ENCODE measurements at regions not wholly inside any gene's neighbourhood (a gene's known extent, or its start where the extent isn't known, plus 50 kb on each side); places are given as distances from the start of the nearest gene placed in this dataset.

DNA sequence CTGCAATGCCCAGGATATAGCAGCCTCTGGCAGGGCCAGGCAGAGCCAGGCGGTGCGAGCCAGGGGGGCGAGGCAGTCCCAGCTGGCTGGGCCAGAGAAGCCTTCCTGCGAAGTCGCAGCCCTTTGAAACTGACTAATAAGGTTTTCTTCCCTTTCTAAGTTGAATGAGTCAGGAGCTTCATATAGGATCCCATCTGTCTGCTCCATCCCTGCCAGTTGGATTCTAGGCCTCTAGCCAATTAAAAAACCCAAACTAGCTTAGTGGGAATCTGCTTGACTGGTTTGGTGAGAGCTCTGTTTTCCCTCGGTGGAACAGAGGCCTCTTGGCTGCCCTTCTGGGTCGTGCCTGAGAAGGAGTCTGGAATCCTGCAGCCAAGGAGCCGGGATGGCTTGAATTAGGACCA is 70.1 kb upstream of the RAPGEF1 start:
- no peak for DNase-seq (ENCODE audit: extremely low read depth, low read depth)

GRCh38 chr9:131808291-131808690 is 68.4 kb upstream of the RAPGEF1 start:
- no peak for DNase-seq (ENCODE audit: extremely low read depth, low read depth)

- no peak for DNase-seq (ENCODE audit: extremely low read depth, low read depth)
These were observed 67.5 kb upstream of the RAPGEF1 start for GRCh38 chr9:131807144-131807983.

DNA sequence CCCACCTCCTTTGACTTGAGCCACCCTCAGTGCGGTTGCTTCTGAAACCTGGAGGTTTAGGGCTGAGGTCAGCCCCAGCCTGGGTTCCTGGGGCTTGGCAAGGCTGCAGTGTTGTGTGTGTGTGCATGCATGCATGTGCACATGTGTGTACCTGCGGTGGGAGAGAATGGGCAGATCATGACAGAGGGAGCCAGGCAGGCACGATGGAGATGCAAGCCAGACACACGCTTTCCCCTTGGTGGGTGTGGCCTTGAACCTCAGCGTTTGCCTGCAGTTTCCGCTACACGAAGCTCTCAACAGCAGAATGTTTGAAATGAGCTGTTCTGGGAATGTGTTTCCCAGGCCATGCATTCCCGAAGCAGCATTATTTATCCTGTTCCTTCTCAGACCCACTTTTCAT is 65.9 kb upstream of the RAPGEF1 start:
- no peak for DNase-seq (ENCODE audit: extremely low read depth, low read depth)

DNA sequence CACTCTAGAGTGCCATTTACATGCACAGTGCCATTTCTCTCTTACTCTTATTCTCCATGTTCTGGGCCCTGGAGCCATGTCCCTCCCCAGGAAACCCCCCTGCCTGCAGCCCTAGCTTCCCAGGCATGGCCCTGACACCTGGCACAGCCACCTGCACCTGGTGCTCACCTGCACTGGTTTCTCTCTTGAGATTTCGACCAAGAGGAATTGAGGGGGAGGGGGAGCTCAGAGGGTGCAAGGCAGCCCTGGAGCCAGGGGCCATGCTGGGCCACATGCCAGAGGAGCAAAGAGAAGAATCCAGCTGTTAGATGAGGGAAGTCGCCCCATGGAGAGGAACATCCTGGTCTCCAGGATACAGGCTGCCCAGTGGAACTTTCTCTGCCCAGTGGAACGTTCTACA is 65.0 kb upstream of the RAPGEF1 start:
- DNase-seq (ENCODE audit: extremely low read depth, low read depth) = no peak

- no peak for DNase-seq (ENCODE audit: extremely low read depth, low read depth)
These were observed 64.0 kb upstream of the RAPGEF1 start for GRCh38 chr9:131803758-131804411.

DNA sequence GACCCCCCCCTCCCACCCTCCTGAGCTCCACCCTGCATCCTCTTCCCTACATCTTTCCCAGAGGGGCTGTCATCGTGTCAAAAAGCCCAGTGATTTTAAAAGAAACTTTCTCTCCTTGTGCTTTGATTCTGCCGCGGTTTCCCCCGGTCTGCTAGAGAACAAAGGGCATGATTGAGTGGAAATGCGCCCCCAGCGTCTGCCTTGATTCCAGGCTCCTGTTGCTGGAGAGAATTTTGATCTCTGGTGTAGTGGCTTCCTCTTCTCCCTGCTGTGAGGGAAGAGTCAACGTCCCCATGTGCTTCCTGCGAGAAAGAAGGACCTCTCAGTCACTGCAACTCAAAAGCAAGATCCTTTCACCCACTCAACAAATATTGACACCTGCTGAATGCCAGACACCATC is 61.9 kb upstream of the RAPGEF1 start:
- DNase-seq (ENCODE audit: extremely low read depth, low read depth) = no peak

- no peak for DNase-seq (ENCODE audit: extremely low read depth, low read depth)
These were observed 61.0 kb upstream of the RAPGEF1 start for GRCh38 chr9:131800843-131801242.

DNA sequence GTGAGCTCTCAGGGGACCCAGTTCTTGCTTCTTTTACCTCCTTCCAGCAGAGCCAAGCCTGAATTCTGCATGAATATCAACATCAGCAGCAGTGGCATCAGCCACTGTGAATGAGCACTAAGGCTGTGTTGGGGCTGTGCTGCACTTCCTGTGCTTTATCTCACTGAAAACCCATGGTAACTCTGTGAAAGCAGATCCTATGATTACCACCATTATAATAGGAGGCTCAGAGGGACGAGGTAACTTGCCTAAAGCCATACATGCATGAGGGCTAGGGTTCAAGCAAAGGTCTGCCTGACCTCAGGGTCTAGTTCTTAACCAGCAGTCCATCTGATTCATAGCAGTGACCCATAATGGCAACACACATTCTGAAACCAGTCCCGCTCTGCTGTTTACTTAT is 60.5 kb upstream of the RAPGEF1 start:
- no peak for DNase-seq (ENCODE audit: extremely low read depth, low read depth)

GRCh38 chr9:131799177-131799823 is 59.4 kb upstream of the RAPGEF1 start:
- peak; percentile 53 for DNase-seq (ENCODE audit: extremely low read depth, low read depth)

- no peak for DNase-seq (ENCODE audit: extremely low read depth, low read depth)
These were observed 58.4 kb upstream of the RAPGEF1 start for GRCh38 chr9:131798246-131798645.

DNA sequence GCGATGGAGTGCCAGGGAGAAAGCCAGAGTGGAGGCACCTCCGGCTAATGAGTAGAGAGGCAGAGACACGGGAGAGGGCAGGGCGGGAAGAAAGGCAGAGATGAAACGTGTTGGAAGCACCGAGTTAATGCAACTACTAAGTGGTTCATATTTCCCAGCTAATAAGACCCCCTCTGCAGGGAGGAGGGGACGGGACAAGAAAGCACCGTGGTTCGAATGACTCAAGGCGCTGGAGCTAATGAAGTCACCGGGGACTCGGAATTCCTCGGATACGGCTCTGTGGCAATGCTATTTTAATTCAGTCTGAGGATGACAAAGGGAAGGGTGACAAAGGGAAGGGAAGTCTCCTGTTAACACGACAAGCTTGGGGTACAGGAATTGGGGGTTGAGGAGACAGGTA is 54.5 kb upstream of the RAPGEF1 start:
- DNase-seq (ENCODE audit: extremely low read depth, low read depth) = no peak

DNA sequence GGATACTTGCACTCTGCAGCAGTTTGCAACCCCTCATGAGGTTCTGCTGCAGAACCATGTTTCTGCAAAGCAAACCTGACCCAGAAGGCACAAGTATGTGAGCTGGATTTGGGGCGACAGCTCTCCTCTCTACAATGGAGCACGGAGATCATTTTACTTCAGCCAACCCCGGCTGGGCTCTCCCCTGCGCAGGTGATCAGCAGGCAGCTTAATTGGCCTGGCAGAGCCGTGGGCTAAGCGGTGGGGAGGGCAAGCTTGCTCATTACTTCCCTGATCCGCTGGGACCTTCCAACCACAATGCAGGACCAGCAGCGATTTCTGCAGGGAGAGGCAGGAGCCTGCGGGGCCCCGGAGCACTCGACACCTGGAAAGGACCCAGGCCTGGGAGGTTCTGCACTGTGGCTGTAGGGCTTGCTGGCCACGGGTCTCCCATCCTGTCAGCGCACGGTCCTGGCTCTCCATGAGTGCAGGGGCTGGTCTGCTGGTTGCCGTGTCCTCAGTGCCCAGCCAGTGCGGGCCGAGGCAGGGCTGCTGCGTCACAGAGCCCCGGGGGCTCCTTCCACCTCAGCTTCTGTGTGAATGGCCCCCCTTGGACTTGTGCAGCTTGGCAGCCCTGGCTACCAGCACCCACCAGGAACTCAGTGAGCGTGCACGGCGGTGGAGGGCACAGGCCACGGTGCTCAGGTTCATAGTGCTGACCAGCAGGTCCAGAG is 51.8 kb upstream of the RAPGEF1 start:
- DNase-seq (ENCODE audit: extremely low read depth, low read depth) = no peak

All from NCI-H460 (cell line).